ENCODE measurements at regions not wholly inside any gene's neighbourhood (a gene's known extent, or its start where the extent isn't known, plus 50 kb on each side); places are given as distances from the start of the nearest gene placed in this dataset.
"Not testable (repeated sequence)": the region's sequence is repeated elsewhere in the genome, so short reads cannot be mapped to it uniquely, and the experiment has no call there.

DNA sequence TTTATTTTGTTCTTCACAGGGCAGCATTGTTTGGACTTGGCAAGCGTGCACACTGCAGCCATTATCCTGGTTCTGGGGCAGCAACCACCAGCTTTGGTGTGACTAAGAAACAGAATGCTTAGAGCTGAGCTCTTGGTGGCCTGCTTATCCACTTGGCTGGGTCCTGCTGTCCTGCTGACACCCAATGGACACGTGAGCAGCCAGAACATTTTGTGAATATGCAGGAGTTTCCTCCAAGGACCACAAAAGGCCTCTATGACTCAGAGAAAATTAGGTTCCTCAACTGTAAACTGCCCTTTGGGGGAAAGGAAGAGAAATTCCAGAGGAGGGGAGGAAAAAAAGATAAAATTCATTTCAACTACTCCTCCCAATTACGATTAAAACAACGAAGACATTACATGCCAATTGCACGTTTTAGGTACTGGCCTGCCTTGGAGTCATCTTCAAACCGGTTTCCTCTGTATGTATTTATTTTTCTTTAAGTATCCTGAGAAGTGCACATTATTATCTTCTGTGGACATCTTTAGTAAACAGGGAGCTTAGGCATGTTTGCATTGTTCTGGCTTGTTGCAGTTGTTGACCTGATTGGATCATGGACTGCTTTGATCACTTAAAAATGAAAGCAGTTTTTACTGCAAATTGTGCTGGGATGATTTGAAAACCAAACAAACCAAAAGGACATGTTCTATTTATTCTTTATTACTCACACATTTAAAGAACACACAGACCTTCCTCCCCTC lies 82.3 kb upstream of the TLE4 start:
- H3K27ac Mint-ChIP-seq: no peak overlapping the region
- no peak overlapping the region for H3K4me3 Mint-ChIP-seq
- H3K4me1 Mint-ChIP-seq: peaks cover 5% of the 10 kb centered on the region
- H3K27me3 Mint-ChIP-seq: no peaks in the 10 kb centered on the region
- DNase-seq: no peak
- no peak for ATAC-seq
- peaks cover 13 to 16% of the 10 kb centered on the region in 2 donors for H3K9me3 Mint-ChIP-seq

GRCh38 chr9:79490657-79491248 lies 81.0 kb upstream of the TLE4 start:
- H3K9me3 Mint-ChIP-seq: peaks cover 13 to 16% of the 10 kb centered on the region in 2 donors

GRCh38 chr9:79492092-79493009 lies 79.4 kb upstream of the TLE4 start:
- ATAC-seq (no peak), DNase-seq (no peak)
- H3K4me1 Mint-ChIP-seq: no peaks in the 10 kb centered on the region
- H3K27ac Mint-ChIP-seq: no peak overlapping the region
- no peaks in the 10 kb centered on the region for H3K27me3 Mint-ChIP-seq
- H3K9me3 Mint-ChIP-seq: peaks cover 8 to 16% of the 10 kb centered on the region in 2 donors
- H3K4me3 Mint-ChIP-seq: no peak overlapping the region

More at GRCh38 chr9:79490657-79491248, 81.0 kb upstream of the TLE4 start:
- no peaks in the 10 kb centered on the region for H3K27me3 Mint-ChIP-seq
- ATAC-seq (no peak), DNase-seq (no peak)
- H3K4me1 Mint-ChIP-seq: peaks cover 5% of the 10 kb centered on the region
- no peak overlapping the region for H3K27ac Mint-ChIP-seq
- no peak overlapping the region for H3K4me3 Mint-ChIP-seq

DNA sequence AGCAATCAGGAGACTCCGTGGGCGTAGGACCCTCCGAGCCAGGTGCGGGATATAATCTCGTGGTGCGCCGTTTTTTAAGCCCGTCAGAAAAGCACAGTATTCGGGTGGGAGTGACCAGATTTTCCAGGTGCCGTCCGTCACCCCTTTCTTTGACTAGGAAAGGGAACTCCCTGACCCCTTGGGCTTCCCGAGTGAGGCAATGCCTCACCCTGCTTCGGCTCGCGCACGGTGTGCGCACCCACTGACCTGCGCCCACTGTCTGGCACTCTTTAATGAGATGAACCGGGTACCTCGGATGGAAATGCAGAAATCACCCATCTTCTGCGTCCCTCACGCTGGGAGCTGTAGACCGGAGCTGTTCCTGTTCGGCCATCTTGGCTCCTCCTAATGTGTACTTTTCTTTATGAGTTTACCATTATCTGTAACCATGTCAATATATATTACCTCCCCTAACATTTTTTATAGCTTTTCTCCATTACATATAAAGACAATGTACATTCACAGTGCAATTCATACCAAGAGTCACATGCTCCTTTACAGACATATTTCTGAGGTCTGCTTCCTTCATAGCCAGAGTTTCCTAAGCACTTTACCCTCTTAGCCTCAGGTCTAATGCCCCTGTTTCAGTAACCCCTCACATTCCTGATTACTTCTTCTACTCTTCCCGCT lies 71.4 kb upstream of the TLE4 start:
- H3K27ac Mint-ChIP-seq, H3K4me1 Mint-ChIP-seq, DNase-seq, H3K4me3 Mint-ChIP-seq, ATAC-seq, H3K27me3 Mint-ChIP-seq: not testable (repeated sequence)
- peaks cover 5 to 11% of the 10 kb centered on the region in 2 donors for H3K9me3 Mint-ChIP-seq

DNA sequence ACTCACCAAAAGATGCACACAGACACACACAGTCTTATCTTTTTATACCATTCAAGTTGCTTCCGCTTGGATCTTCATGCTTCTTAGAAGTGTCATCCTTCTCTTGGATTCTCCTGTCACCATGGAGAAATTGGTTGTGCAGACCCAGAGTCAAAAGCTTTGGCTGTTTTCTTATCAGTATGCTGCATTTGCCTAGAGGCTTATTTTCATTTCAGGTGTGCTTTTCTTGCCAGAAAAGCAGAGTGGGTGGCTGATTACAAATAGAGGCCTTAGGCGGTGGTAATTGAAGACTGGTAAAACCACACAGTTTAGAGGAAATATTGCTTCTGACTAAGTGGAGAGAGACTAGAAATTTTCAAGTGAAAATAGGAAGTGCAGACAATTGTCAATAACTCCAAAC lies 70.2 kb upstream of the TLE4 start:
- ATAC-seq: no peak
- H3K27me3 Mint-ChIP-seq: no peaks in the 10 kb centered on the region
- H3K27ac Mint-ChIP-seq: no peak overlapping the region
- DNase-seq: no peak
- no peaks in the 10 kb centered on the region for H3K4me1 Mint-ChIP-seq
- no peak overlapping the region for H3K4me3 Mint-ChIP-seq
- H3K9me3 Mint-ChIP-seq: peaks cover 5 to 11% of the 10 kb centered on the region in 2 donors

DNA sequence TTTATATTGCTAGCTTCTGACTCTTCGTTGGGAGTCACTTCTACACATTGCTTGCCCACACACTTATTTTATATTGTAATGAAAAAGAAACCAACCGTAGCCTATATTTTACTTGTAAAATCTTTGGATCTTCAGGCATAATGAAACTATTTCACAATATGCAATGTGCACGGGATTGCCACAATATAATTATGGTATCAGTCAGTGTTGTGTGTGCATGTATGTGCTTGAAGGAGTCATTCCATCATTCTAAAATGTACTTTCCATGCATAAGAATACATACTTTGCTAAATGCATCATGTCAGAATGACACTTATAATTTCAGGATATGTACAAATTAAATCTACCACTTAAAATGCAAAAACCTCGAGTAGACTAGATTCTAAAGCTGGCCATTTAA lies 64.0 kb upstream of the TLE4 start:
- no peak for ATAC-seq
- no peak overlapping the region for H3K27ac Mint-ChIP-seq
- no peaks in the 10 kb centered on the region for H3K9me3 Mint-ChIP-seq

DNA sequence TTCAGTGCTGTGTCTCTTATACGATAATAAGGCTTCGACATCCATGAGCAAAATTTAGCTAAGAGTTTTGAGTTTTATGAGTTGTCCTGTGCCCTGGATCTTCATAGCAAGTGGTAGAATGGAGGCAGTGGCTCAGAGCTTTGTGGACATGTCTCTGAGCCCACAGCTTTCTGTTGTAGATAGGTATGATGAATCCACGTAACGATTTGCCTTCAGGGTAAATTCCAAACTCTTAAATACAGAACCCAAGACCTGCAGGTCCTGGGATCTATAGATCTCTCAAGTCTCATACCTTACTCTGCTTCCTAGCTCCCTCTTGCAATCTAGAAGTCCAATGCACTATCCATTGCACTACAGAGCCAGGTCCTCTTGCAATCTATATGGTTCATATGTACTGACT lies 59.5 kb upstream of the TLE4 start:
- Mint-ChIP-seq H3K9me3 (no peaks in the 10 kb centered on the region), H3K4me3 (no peak overlapping the region), H3K4me1 (no peaks in the 10 kb centered on the region), H3K27ac (no peak overlapping the region), H3K27me3 (no peaks in the 10 kb centered on the region)
- DNase-seq (no peak), ATAC-seq (no peak)

More for the DNA sequence above, 64.0 kb upstream of the TLE4 start:
- H3K4me3 Mint-ChIP-seq: no peak overlapping the region
- no peaks in the 10 kb centered on the region for H3K4me1 Mint-ChIP-seq
- no peak for DNase-seq
- H3K27me3 Mint-ChIP-seq: no peaks in the 10 kb centered on the region

Data from stimulated activated naive CD8-positive, alpha-beta T cell treated with anti-CD3 and anti-CD28 coated beads, Interleukin-15, amount 100 ng/mL, for 72 hours (primary cell).